ENCODE measurements at regions not wholly inside any gene's neighbourhood (a gene's known extent, or its start where the extent isn't known, plus 50 kb on each side); places are given as distances from the start of the nearest gene placed in this dataset.

- intact Hi-C loops (cut with micrococcal nuclease) (no loop called here), dilution Hi-C loops (cut with MboI; ENCODE audit: extremely low pct_ligation_motif_present, low sequenced_read_pairs) (no loop called here)
- H3K9me3 ChIP-seq (replicated peaks; ENCODE audit: control insufficient read depth, insufficient read depth, low read length), result no peaks in the 10 kb centered on the region
- no peaks in the 10 kb centered on the region for H4K20me1 ChIP-seq (replicated peaks; ENCODE audit: control insufficient read depth, extremely low read depth, insufficient read depth, low read length)
- H3K9me1 ChIP-seq (replicated peaks; ENCODE audit: control insufficient read depth, extremely low read depth, insufficient read depth, low read length), result no peaks in the 10 kb centered on the region
- H3K27ac ChIP-seq (ENCODE audit: insufficient read depth, low read depth, low read length), result no peak overlapping the region
- BruUV-seq (replicated peaks), result no TSS peak
- no peaks in the 10 kb centered on the region for H3K4me1 ChIP-seq (ENCODE audit: control insufficient read depth, extremely low read depth, insufficient read depth, low read length)
- H3K27me3 ChIP-seq (ENCODE audit: control insufficient read depth in 2 of 2, insufficient read depth in 2 of 2, low read length in 2 of 2), result no peaks in the 10 kb centered on the region
- no peak overlapping the region for H3K4me2 ChIP-seq (ENCODE audit: insufficient read depth, low read length)
- H3K9ac ChIP-seq (replicated peaks; ENCODE audit: extremely low read depth, insufficient read depth, low read length), result no peak overlapping the region
- no peak overlapping the region for H2AFZ ChIP-seq (ENCODE audit: low read depth, low read length)
- no peak for TF ChIP-seq POLR2A (IDR thresholded peaks at IDR 0.05; ENCODE audit: low read depth, low read length)
- TF ChIP-seq FOS (IDR thresholded peaks at IDR 0.05; ENCODE audit: borderline replicate concordance, insufficient read depth, low read length), result no peak
- TF ChIP-seq MYC (IDR thresholded peaks at IDR 0.05; ENCODE audit: low read depth, low read length), result no peak
- TF ChIP-seq POLR2AphosphoS5 (IDR thresholded peaks at IDR 0.05; ENCODE audit: insufficient read depth, low read depth, low read length), result no peak
- no peak for TF ChIP-seq EZH2 (IDR thresholded peaks at IDR 0.05; ENCODE audit: borderline replicate concordance, low read depth, low read length, severe bottlenecking)
- no peak for TF ChIP-seq MAX (IDR thresholded peaks at IDR 0.05; ENCODE audit: insufficient read depth, insufficient read length)
- no peak for TF ChIP-seq GATA2 (IDR thresholded peaks at IDR 0.05; ENCODE audit: insufficient read depth, insufficient read length, low read depth, low read length)
- TF ChIP-seq JUN (IDR thresholded peaks at IDR 0.05; ENCODE audit: borderline replicate concordance, insufficient read depth, insufficient read length, low read depth), result no peak
- TF ChIP-seq CTCF (IDR thresholded peaks at IDR 0.05; ENCODE audit: extremely low read depth in 1 of 2, insufficient read depth in 1 of 2, low read depth in 1 of 2, low read length in 2 of 2), result no peak
- no peak overlapping the region for H3K4me3 ChIP-seq (replicated peaks in 1 of 3; ENCODE audit: insufficient read depth in 1 of 3, low read depth in 1 of 3, low read length in 3 of 3)
- DNase-seq (ENCODE audit: low read depth, low spot score), result no peak
- H3K36me3 ChIP-seq (ENCODE audit: control insufficient read depth in 2 of 2, extremely low read depth in 1 of 2, insufficient read depth in 2 of 2, low read length in 2 of 2), result no peaks in the 10 kb centered on the region
- H3K79me2 ChIP-seq (ENCODE audit: control insufficient read depth, insufficient read depth, low read length), result no peaks in the 10 kb centered on the region
- no peak for FAIRE-seq
- ChIA-PET CTCF (no interaction called here), POLR2A (no interaction called here)
Observed at GRCh38 chr10:89101943-89102342, 105.2 kb downstream of the CH25H start.
